ENCODE measurements at regions not wholly inside any gene's neighbourhood (a gene's known extent, or its start where the extent isn't known, plus 50 kb on each side); places are given as distances from the start of the nearest gene placed in this dataset.

DNA sequence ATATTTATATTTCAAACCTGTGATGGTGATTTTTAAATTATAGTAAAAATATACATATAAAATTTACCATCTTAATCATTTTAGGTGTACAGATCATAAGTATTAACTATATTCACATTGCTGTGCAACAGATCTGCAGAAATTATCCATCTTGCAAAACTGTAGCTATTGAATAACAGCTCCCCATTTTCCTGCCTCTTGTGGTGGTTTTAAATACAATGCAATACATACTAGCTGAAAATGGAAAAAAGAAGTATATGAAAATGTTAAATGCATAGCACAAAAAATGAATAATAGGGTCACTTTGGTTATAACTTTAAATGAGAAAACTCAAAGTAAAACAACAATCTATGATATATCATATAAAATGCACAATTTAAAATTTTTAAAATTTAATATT is 130.9 kb upstream of the VPREB1 start:
- TF ChIP-seq, protein P1, sequence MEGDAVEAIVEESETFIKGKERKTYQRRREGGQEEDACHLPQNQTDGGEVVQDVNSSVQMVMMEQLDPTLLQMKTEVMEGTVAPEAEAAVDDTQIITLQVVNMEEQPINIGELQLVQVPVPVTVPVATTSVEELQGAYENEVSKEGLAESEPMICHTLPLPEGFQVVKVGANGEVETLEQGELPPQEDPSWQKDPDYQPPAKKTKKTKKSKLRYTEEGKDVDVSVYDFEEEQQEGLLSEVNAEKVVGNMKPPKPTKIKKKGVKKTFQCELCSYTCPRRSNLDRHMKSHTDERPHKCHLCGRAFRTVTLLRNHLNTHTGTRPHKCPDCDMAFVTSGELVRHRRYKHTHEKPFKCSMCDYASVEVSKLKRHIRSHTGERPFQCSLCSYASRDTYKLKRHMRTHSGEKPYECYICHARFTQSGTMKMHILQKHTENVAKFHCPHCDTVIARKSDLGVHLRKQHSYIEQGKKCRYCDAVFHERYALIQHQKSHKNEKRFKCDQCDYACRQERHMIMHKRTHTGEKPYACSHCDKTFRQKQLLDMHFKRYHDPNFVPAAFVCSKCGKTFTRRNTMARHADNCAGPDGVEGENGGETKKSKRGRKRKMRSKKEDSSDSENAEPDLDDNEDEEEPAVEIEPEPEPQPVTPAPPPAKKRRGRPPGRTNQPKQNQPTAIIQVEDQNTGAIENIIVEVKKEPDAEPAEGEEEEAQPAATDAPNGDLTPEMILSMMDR (IDR thresholded peaks at IDR 0.05), result no peak
- Mint-ChIP-seq H3K4me1 (peaks cover 14% of the 10 kb centered on the region), H3K36me3 (ENCODE audit: low read depth) (no peaks in the 10 kb centered on the region), H3K27ac (no peak overlapping the region), H3K9me3 (no peaks in the 10 kb centered on the region), H3K4me3 (no peak overlapping the region), H3K27me3 (ENCODE audit: low read depth, poor library complexity) (peaks cover 19% of the 10 kb centered on the region)
- no peak for DNase-seq

DNA sequence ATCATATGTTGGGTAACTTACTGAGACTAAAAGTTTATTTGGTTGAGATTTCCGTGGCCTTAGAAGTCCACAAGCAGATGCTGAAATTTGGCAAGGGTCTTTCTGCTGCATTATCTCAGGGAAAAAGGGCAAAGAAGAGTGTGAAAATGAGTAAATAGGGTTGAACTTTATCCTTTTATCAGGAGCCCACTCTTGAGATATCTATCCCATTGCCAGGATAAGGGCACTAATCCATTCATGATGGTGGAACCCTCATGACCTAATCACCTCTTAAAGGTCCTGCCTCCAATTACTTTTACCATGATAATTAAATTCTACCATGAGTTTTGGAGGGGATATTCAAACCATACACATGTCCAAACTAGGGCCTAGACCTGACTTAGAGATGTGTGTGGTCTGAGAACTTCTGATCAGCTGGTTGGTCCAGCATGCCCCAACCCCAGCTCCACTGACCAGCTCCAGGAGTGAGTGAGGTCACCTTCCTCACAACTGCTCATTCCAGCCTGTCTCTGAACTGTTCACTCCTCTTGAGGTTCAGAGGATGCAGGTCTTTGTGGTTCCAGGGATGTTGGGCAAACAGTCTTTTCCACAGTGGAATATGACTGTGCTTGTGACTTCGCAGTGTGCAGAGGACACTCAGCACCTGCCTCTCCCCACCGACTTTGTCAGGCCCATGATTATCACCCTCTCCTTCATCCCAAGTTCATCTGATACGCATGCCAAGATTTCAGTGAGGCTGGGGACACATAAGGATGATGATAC is 130.1 kb upstream of the TOP3B start:
- no peak for DNase-seq
- H3K27ac Mint-ChIP-seq, result no peak overlapping the region
- no peaks in the 10 kb centered on the region for H3K9me3 Mint-ChIP-seq
- H3K4me1 Mint-ChIP-seq, result peaks cover 14% of the 10 kb centered on the region
- H3K36me3 Mint-ChIP-seq (ENCODE audit: low read depth), result no peaks in the 10 kb centered on the region
- H3K27me3 Mint-ChIP-seq (ENCODE audit: low read depth, poor library complexity), result peaks cover 17% of the 10 kb centered on the region
- no peak overlapping the region for H3K4me3 Mint-ChIP-seq
- TF ChIP-seq, protein P1 (IDR thresholded peaks at IDR 0.05), result no peak

DNA sequence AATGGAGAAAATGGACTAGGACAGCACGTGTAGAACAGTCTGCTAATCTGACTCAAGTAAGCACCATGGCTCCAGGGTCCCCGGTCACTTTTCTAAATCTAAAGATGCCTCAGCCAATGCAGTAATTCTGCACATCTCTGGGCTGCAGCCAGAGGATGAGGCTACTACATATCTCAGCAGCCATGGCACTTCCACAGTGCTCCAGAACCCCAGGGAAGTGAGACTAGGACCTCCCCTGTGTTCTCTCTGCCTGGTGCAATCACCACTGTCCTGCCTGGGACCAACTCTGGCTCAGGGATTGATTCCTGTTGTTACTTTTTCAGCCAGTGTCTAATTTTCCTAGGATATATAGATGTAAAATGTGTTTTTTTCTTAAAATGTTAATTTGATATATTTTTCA is 129.4 kb upstream of the TOP3B start:
- no peak overlapping the region for H3K4me3 Mint-ChIP-seq
- TF ChIP-seq, protein P1 (IDR thresholded peaks at IDR 0.05), result no peak
- H3K27ac Mint-ChIP-seq, result no peak overlapping the region
- no peak for DNase-seq
- H3K36me3 Mint-ChIP-seq (ENCODE audit: low read depth), result no peaks in the 10 kb centered on the region
- H3K27me3 Mint-ChIP-seq (ENCODE audit: low read depth, poor library complexity), result peaks cover 22% of the 10 kb centered on the region
- H3K9me3 Mint-ChIP-seq, result no peaks in the 10 kb centered on the region
- H3K4me1 Mint-ChIP-seq, result peaks cover 14% of the 10 kb centered on the region

DNA sequence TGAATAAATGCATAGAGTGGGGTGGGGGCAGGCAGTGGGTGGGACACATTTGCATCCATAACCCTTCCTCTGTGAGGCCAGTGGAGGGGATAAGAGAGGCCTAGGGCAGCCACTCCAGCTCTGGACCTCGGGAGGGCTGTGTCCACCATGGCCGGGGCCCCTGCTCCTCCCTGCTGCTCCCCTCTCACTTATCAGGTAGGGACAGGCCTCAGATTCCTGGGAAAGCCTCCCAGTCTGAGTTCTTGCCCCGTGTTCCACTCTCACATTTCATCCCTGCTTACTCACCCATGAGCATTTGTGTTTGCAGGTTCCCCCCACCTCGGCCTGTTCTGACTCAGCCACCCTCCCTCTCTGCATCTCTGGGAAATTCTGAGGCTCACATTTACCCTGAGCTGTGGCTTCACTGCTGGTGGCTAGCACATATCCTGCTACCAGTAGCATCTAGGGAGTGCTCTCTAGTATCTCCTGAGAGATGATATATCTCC is 128.7 kb upstream of the TOP3B start:
- DNase-seq, result no peak
- Mint-ChIP-seq H3K36me3 (ENCODE audit: low read depth) (no peaks in the 10 kb centered on the region), H3K4me3 (no peak overlapping the region), H3K27ac (no peak overlapping the region), H3K9me3 (no peaks in the 10 kb centered on the region), H3K4me1 (peaks cover 14% of the 10 kb centered on the region), H3K27me3 (ENCODE audit: low read depth, poor library complexity) (peaks cover 22% of the 10 kb centered on the region)
- TF ChIP-seq, protein P1 (IDR thresholded peaks at IDR 0.05), result no peak

DNA sequence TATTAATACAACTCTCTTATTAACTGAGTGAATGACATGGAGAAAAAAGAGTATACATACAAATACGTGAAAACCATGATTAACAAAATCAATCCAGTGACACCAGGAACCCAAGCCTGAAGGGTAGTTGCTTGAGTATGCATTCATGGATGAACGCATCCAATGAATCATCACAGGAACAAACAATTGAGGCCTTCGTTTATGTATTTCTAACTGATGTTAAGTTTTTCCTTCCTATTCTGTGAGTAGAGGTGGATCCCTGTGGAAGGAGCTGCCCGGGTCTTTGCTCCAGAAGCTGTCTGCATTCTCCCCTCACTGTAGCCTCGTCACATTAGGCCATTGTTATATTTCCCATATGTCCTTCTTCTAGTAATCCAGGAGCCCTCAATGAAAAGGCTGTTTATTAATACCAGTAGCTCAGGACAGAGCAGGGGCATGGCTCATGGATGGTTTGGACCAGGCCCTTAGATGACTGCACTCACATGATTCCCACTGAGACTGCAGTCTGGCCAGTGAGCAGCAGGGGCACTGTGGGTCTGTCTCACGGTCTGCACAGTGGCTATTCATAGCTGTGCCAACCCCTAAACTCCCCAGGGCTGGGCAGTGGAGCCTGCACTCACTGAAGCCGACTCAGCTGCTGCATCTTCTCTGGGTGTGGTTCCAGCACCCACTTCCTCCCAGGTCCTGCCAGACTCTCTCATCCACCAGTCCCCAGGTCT is 128.1 kb upstream of the TOP3B start:
- H3K36me3 Mint-ChIP-seq (ENCODE audit: low read depth), result no peaks in the 10 kb centered on the region
- DNase-seq, result peak; percentile 60
- H3K9me3 Mint-ChIP-seq, result no peaks in the 10 kb centered on the region
- peaks cover 14% of the 10 kb centered on the region for H3K4me1 Mint-ChIP-seq
- no peak overlapping the region for H3K27ac Mint-ChIP-seq
- H3K4me3 Mint-ChIP-seq, result no peak overlapping the region
- H3K27me3 Mint-ChIP-seq (ENCODE audit: low read depth, poor library complexity), result peaks cover 24% of the 10 kb centered on the region
- TF ChIP-seq, protein P1 (IDR thresholded peaks at IDR 0.05), result peak; percentile 47
